Hematopoietic multipotent progenitor cell (in vitro differentiated cells): ENCODE measurements at regions not wholly inside any gene's neighbourhood (a gene's known extent, or its start where the extent isn't known, plus 50 kb on each side); places are given as distances from the start of the nearest gene placed in this dataset.
"Not testable (repeated sequence)": the region's sequence is repeated elsewhere in the genome, so short reads cannot be mapped to it uniquely, and the experiment has no call there.

ENCODE experiments used
- DNase-seq, 3 donors: peaks; one replicate each; pipeline ENCODE4 v3.0.0-alpha.2; 2011 to 2015; ENCODE audit warnings: low read depth in 2 of 3, low spot score in 2 of 3

- not testable (repeated sequence) for DNase-seq
Observed at GRCh38 chr5:124836314-124836713, 89.9 kb upstream of the ZNF608 start.

- DNase-seq, result no peak
Observed at GRCh38 chr5:124839371-124839998, 93.0 kb upstream of the ZNF608 start.

- DNase-seq, result no peak
Observed at GRCh38 chr5:124841829-124842712, 95.6 kb upstream of the ZNF608 start.

GRCh38 chr5:124842725-124843595 lies 96.5 kb upstream of the ZNF608 start:
- no peak for DNase-seq

- no peak for DNase-seq
Observed at GRCh38 chr5:124843596-124843899, 97.1 kb upstream of the ZNF608 start.

GRCh38 chr5:124844371-124844920 lies 98.0 kb upstream of the ZNF608 start:
- DNase-seq, result no peak

- no peak for DNase-seq
Observed at GRCh38 chr5:124847907-124848306, 101.5 kb upstream of the ZNF608 start.

- DNase-seq, result no peak
Observed at GRCh38 chr5:124849774-124850173, 103.3 kb upstream of the ZNF608 start.

- DNase-seq, result no peak
Observed at GRCh38 chr5:124856726-124857125, 110.3 kb upstream of the ZNF608 start.

- no peak for DNase-seq
Observed at GRCh38 chr5:124858612-124859011, 112.2 kb upstream of the ZNF608 start.

- no peak for DNase-seq
Observed at GRCh38 chr5:124859027-124859426, 112.6 kb upstream of the ZNF608 start.

GRCh38 chr5:124859556-124860290 lies 113.3 kb upstream of the ZNF608 start:
- DNase-seq, result no peak

- DNase-seq, result no peak
Observed at GRCh38 chr5:124860291-124860655, 113.8 kb upstream of the ZNF608 start.

- DNase-seq, result no peak
Observed at GRCh38 chr5:124865066-124865465, 118.6 kb upstream of the ZNF608 start.

GRCh38 chr5:124865603-124866354 lies 119.3 kb upstream of the ZNF608 start:
- DNase-seq, result peak in 1 of 3 donors; percentile 20

- peak in 1 of 3 donors; percentile 37 for DNase-seq
Observed at GRCh38 chr5:124866355-124867136, 120.1 kb upstream of the ZNF608 start.

GRCh38 chr5:124867137-124867704 lies 120.8 kb upstream of the ZNF608 start:
- no peak for DNase-seq

- no peak for DNase-seq
Observed at GRCh38 chr5:124868676-124869075, 122.2 kb upstream of the ZNF608 start.
